ENCODE measurements at regions not wholly inside any gene's neighbourhood (a gene's known extent, or its start where the extent isn't known, plus 50 kb on each side); places are given as distances from the start of the nearest gene placed in this dataset.

- no peaks in the 10 kb centered on the region for H3K36me3 ChIP-seq
- H3K27ac ChIP-seq: no peak overlapping the region
- TF ChIP-seq POLR2A (IDR thresholded peaks at IDR 0.05): no peak
- no peak for TF ChIP-seq CTCF (IDR thresholded peaks at IDR 0.05)
- no peak for DNase-seq
- no peak overlapping the region for H3K4me3 ChIP-seq (replicated peaks in 1 of 3)
- no peaks in the 10 kb centered on the region for H3K4me1 ChIP-seq
- no peaks in the 10 kb centered on the region for H3K9me3 ChIP-seq
- H3K27me3 ChIP-seq: no peaks in the 10 kb centered on the region
- intact Hi-C loops (cut with DNase I): no loop called here
Observed at GRCh38 chr1:193944454-193944853, 758.0 kb upstream of the B3GALT2 start.

GRCh38 chr1:193940176-193940575 is 753.8 kb upstream of the B3GALT2 start:
- 90 to 96% methylated on average over 1 of the region's 1 CpG for WGBS, 2 donors
- Histone ChIP-seq H3K27me3 (no peaks in the 10 kb centered on the region), H3K4me3 (replicated peaks in 1 of 3) (no peak overlapping the region), H3K9me3 (no peaks in the 10 kb centered on the region), H3K4me1 (no peaks in the 10 kb centered on the region), H3K27ac (no peak overlapping the region), H3K36me3 (no peaks in the 10 kb centered on the region)
- no peak for DNase-seq
- intact Hi-C loops (cut with DNase I): no loop called here
- no peak for TF ChIP-seq CTCF (IDR thresholded peaks at IDR 0.05)
- no peak for TF ChIP-seq POLR2A (IDR thresholded peaks at IDR 0.05)

GRCh38 chr1:193939585-193939984 is 753.2 kb upstream of the B3GALT2 start:
- H3K4me1 ChIP-seq: no peaks in the 10 kb centered on the region
- H3K9me3 ChIP-seq: no peaks in the 10 kb centered on the region
- WGBS, 2 donors: 90 to 100% methylated on average over 3 of the region's 3 CpGs
- H3K27me3 ChIP-seq: no peaks in the 10 kb centered on the region
- no peak for TF ChIP-seq CTCF (IDR thresholded peaks at IDR 0.05)
- TF ChIP-seq POLR2A (IDR thresholded peaks at IDR 0.05): no peak
- DNase-seq: no peak
- H3K27ac ChIP-seq: no peak overlapping the region
- no peak overlapping the region for H3K4me3 ChIP-seq (replicated peaks in 1 of 3)
- intact Hi-C loops (cut with DNase I): no loop called here
- no peaks in the 10 kb centered on the region for H3K36me3 ChIP-seq

GRCh38 chr1:193937308-193937707 is 750.9 kb upstream of the B3GALT2 start:
- 87 to 89% methylated on average over 1 of the region's 1 CpG for WGBS, 2 donors
- Histone ChIP-seq H3K27ac (no peak overlapping the region), H3K4me3 (replicated peaks in 1 of 3) (no peak overlapping the region), H3K9me3 (no peaks in the 10 kb centered on the region), H3K36me3 (no peaks in the 10 kb centered on the region), H3K4me1 (no peaks in the 10 kb centered on the region), H3K27me3 (no peaks in the 10 kb centered on the region)
- intact Hi-C loops (cut with DNase I): no loop called here
- TF ChIP-seq POLR2A (IDR thresholded peaks at IDR 0.05) (no peak), CTCF (IDR thresholded peaks at IDR 0.05) (no peak)
- DNase-seq: no peak

- WGBS, 2 donors: 89 to 98% methylated on average over 2 of the region's 2 CpGs
- intact Hi-C loops (cut with DNase I): no loop called here
- Histone ChIP-seq H3K27ac (no peak overlapping the region), H3K27me3 (no peaks in the 10 kb centered on the region), H3K36me3 (no peaks in the 10 kb centered on the region), H3K4me3 (replicated peaks in 1 of 3) (no peak overlapping the region), H3K9me3 (no peaks in the 10 kb centered on the region), H3K4me1 (no peaks in the 10 kb centered on the region)
- no peak for DNase-seq
- no peak for TF ChIP-seq POLR2A (IDR thresholded peaks at IDR 0.05)
Observed at GRCh38 chr1:193932979-193933378, 746.6 kb upstream of the B3GALT2 start.

GRCh38 chr1:193931356-193931755 is 744.9 kb upstream of the B3GALT2 start:
- no peak for DNase-seq
- WGBS, 2 donors: 92 to 96% methylated on average over 8 of the region's 8 CpGs
- Histone ChIP-seq H3K9me3 (no peaks in the 10 kb centered on the region), H3K4me1 (no peaks in the 10 kb centered on the region), H3K4me3 (replicated peaks in 1 of 3) (no peak overlapping the region), H3K27me3 (no peaks in the 10 kb centered on the region), H3K27ac (no peak overlapping the region), H3K36me3 (no peaks in the 10 kb centered on the region)
- intact Hi-C loops (cut with DNase I): no loop called here
- TF ChIP-seq POLR2A (IDR thresholded peaks at IDR 0.05) (no peak), CTCF (IDR thresholded peaks at IDR 0.05) (no peak)

All from thyroid gland (tissue), 4 donors.